ENCODE measurements at regions not wholly inside any gene's neighbourhood (a gene's known extent, or its start where the extent isn't known, plus 50 kb on each side); places are given as distances from the start of the nearest gene placed in this dataset.

DNA sequence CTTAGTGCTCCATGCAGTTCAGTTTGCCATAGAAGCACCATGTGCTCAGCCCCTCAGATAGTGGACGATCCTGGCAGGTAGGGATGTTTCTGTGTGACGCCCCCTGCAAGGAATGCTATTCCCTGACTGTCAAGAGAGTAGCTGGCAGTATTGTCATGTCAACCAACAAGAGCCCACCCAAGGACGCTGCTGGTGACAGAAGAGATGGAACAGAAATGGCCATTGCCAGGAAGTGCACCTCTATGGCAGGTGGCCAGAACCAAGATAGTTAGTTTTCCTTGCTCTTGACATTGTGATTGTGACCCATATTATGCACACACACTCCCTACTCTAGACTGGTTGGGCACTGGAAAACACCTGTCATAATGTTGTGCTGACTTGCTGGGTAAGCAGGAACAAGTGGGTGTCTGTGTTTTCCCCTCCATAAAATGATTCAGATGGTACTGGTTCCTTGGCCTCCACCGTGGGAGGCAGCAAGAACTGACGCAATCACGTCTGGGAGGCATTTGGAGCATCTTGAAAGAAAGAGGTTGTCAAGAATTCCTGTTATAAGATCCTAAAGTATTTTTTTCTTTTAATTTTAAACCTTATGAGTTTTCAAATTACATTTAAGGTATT is 507.9 kb downstream of the MID1IP1 start:
- no peaks in the 10 kb centered on the region for H3K27me3 ChIP-seq
- peaks cover 0 to 23% of the 10 kb centered on the region in 2 donors for H3K4me1 ChIP-seq
- no peak for TF ChIP-seq CTCF (IDR thresholded peaks at IDR 0.05)
- H3K27ac ChIP-seq: peak overlapping the region in 1 of 2 donors; percentile 16
- no peaks in the 10 kb centered on the region for H3K36me3 ChIP-seq
- no peaks in the 10 kb centered on the region for H3K9me3 ChIP-seq
- DNase-seq (ENCODE audit: low spot score): no peak
- no peak overlapping the region for H3K4me3 ChIP-seq

DNA sequence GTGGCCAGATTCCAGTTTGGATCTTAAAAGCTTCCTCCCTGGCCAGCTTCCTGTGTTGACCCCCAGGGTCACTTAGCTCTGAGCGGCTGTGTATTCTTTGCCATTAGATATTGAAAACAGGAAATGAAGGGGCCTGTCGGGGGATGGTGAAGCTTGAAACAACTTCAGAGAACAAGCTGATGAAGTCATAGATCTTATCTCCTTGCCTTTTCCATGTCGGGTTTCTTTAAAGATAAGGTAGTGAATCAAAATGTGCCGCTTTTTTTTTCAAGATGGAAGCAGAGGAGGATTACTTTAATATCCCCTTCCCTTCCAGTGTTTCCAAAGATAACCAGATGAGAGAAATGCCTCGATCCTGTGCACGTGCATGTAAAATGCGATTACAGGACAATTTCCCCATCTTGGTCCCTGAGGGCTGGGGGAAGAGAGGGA is 508.5 kb downstream of the MID1IP1 start:
- Histone ChIP-seq H3K9me3 (no peaks in the 10 kb centered on the region), H3K4me3 (no peak overlapping the region), H3K4me1 (peaks cover 0 to 23% of the 10 kb centered on the region in 2 donors), H3K27ac (peak overlapping the region in 1 of 2 donors; percentile 16), H3K36me3 (no peaks in the 10 kb centered on the region), H3K27me3 (no peaks in the 10 kb centered on the region)
- no peak for DNase-seq (ENCODE audit: low spot score)
- no peak for TF ChIP-seq CTCF (IDR thresholded peaks at IDR 0.05)

- no peaks in the 10 kb centered on the region for H3K9me3 ChIP-seq
- no peak overlapping the region for H3K4me3 ChIP-seq
- H3K4me1 ChIP-seq: peaks cover 0 to 23% of the 10 kb centered on the region in 2 donors
- no peaks in the 10 kb centered on the region for H3K36me3 ChIP-seq
- TF ChIP-seq CTCF (IDR thresholded peaks at IDR 0.05): no peak
- no peaks in the 10 kb centered on the region for H3K27me3 ChIP-seq
- H3K27ac ChIP-seq: no peak overlapping the region
- DNase-seq (ENCODE audit: low spot score): no peak
Measured at GRCh38 chrX:39310891-39311290, 509.6 kb downstream of the MID1IP1 start.

- H3K27ac ChIP-seq: no peak overlapping the region
- DNase-seq (ENCODE audit: low spot score): no peak
- no peaks in the 10 kb centered on the region for H3K27me3 ChIP-seq
- no peaks in the 10 kb centered on the region for H3K36me3 ChIP-seq
- H3K9me3 ChIP-seq: no peaks in the 10 kb centered on the region
- no peak for TF ChIP-seq CTCF (IDR thresholded peaks at IDR 0.05)
- no peak overlapping the region for H3K4me3 ChIP-seq
- peaks cover 0 to 23% of the 10 kb centered on the region in 2 donors for H3K4me1 ChIP-seq
Measured at GRCh38 chrX:39311646-39312045, 510.4 kb downstream of the MID1IP1 start.

DNA sequence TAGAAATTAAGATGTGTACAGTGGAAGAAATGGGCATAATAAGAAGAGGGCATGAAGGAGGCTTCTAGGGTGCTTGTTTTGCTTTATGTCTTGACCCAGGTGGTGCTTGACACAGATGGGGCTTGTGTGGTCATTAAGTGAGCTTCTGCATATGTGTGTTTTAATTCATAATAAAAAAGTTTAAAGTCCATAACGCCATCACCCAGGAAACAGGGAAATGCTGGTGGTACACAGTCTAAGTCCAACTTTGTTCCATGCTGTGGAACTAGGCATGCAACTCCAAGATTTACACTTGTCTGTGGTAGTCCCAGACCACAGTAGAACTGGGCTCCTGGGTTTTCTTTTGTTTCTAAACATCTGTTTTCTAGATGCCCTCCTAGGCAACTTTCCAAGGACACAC is 511.9 kb downstream of the MID1IP1 start:
- Histone ChIP-seq H3K36me3 (no peaks in the 10 kb centered on the region), H3K27me3 (no peaks in the 10 kb centered on the region), H3K27ac (no peak overlapping the region), H3K4me3 (no peak overlapping the region), H3K4me1 (peaks cover 0 to 17% of the 10 kb centered on the region in 2 donors), H3K9me3 (no peaks in the 10 kb centered on the region)
- no peak for TF ChIP-seq CTCF (IDR thresholded peaks at IDR 0.05)
- DNase-seq (ENCODE audit: low spot score): no peak

Measured in right atrium auricular region (tissue), 2 donors.